GM21619 (cell line): ENCODE measurements at regions not wholly inside any gene's neighbourhood (a gene's known extent, or its start where the extent isn't known, plus 50 kb on each side); places are given as distances from the start of the nearest gene placed in this dataset.

Experiments used
- ATAC-seq: cut with Tn5 transposase; IDR thresholded peaks from one replicate; pipeline ENCODE4 v1.9.1; 2021; ENCODE audit not compliant: unreplicated experiment

- peak; percentile 43 for ATAC-seq
Measured at GRCh38 chr3:132232231-132232792, 84.9 kb upstream of the ACP3 start.

GRCh38 chr3:132236701-132237651 lies 80.2 kb upstream of the ACP3 start:
- peak; percentile 81 for ATAC-seq

GRCh38 chr3:132237652-132238032 lies 79.6 kb upstream of the ACP3 start:
- no peak for ATAC-seq

GRCh38 chr3:132239587-132239986 lies 77.6 kb upstream of the ACP3 start:
- no peak for ATAC-seq

- no peak for ATAC-seq
Measured at GRCh38 chr3:132241776-132242514, 75.3 kb upstream of the ACP3 start.

- no peak for ATAC-seq
Measured at GRCh38 chr3:132242790-132243189, 74.4 kb upstream of the ACP3 start.

GRCh38 chr3:132245552-132246142 lies 71.6 kb upstream of the ACP3 start:
- no peak for ATAC-seq

- ATAC-seq, result no peak
Measured at GRCh38 chr3:132246212-132246611, 71.0 kb upstream of the ACP3 start.

GRCh38 chr3:132247211-132247610 lies 70.0 kb upstream of the ACP3 start:
- no peak for ATAC-seq

- ATAC-seq, result no peak
Measured at GRCh38 chr3:132248490-132248889, 68.7 kb upstream of the ACP3 start.

- peak; percentile 64 for ATAC-seq
Measured at GRCh38 chr3:132253262-132253878, 63.8 kb upstream of the ACP3 start.

GRCh38 chr3:132254076-132254755 lies 63.0 kb upstream of the ACP3 start:
- ATAC-seq, result no peak

- no peak for ATAC-seq
Measured at GRCh38 chr3:132255041-132255745, 62.0 kb upstream of the ACP3 start.

GRCh38 chr3:132256989-132257388 lies 60.2 kb upstream of the ACP3 start:
- no peak for ATAC-seq

GRCh38 chr3:132261506-132261905 lies 55.7 kb upstream of the ACP3 start:
- no peak for ATAC-seq

GRCh38 chr3:132262305-132262704 lies 54.9 kb upstream of the ACP3 start:
- ATAC-seq, result no peak

- no peak for ATAC-seq
Measured at GRCh38 chr3:132262956-132263355, 54.3 kb upstream of the ACP3 start.

- no peak for ATAC-seq
Measured at GRCh38 chr3:132265028-132265427, 52.2 kb upstream of the ACP3 start.

GRCh38 chr3:132265488-132265887 lies 51.7 kb upstream of the ACP3 start:
- ATAC-seq, result no peak
